GM23248 (cell line): ENCODE measurements at regions not wholly inside any gene's neighbourhood (a gene's known extent, or its start where the extent isn't known, plus 50 kb on each side); places are given as distances from the start of the nearest gene placed in this dataset.

Source experiments
- DNase-seq: peaks from one replicate; pipeline ENCODE4 v3.0.0-alpha.2; 2015
- H2AFZ ChIP-seq: fragments of 200-600 bp; sonication (generic); 2 replicates; pipeline ENCODE4 v1.6.1; 2016; ENCODE audit warnings: antibody characterized with exemption
- H3F3A ChIP-seq: fragments of 200-600 bp; sonication (generic); 2 replicates; pipeline ENCODE4 v1.6.1; 2016; ENCODE audit warnings: mild to moderate bottlenecking, antibody characterized with exemption, mixed run types; ENCODE audit not compliant: insufficient read depth
- H3K27ac ChIP-seq: fragments of 200-600 bp; sonication (generic); 2 replicates; pipeline ENCODE4 v1.5.1; 2016; ENCODE audit warnings: mild to moderate bottlenecking
- H3K27me3 ChIP-seq: fragments of 200-600 bp; sonication (generic); replicated peaks from 2 replicates; pipeline ENCODE4 v1.6.1; 2016; ENCODE audit warnings: mild to moderate bottlenecking; ENCODE audit not compliant: insufficient read depth
- H3K36me3 ChIP-seq: fragments of 200-600 bp; sonication (generic); 2 replicates; pipeline ENCODE4 v1.6.1; 2016; ENCODE audit warnings: low read depth, mild to moderate bottlenecking
- H3K4me1 ChIP-seq: fragments of 200-600 bp; sonication (generic); 2 replicates; pipeline ENCODE4 v1.6.1; 2016; ENCODE audit warnings: mild to moderate bottlenecking; ENCODE audit not compliant: insufficient read depth
- H3K4me2 ChIP-seq: fragments of 200-600 bp; sonication (generic); one replicate; pipeline ENCODE4 v1.6.1; 2016; ENCODE audit warnings: mild to moderate bottlenecking; ENCODE audit not compliant: unreplicated experiment
- H3K4me3 ChIP-seq: fragments of 200-600 bp; sonication (generic); 2 replicates; pipeline ENCODE4 v1.5.1; 2016; ENCODE audit warnings: mild to moderate bottlenecking
- H3K79me2 ChIP-seq: fragments of 200-600 bp; sonication (generic); 2 replicates; pipeline ENCODE4 v1.6.1; 2016; ENCODE audit warnings: mild to moderate bottlenecking; ENCODE audit not compliant: insufficient read depth
- H3K9ac ChIP-seq: fragments of 200-600 bp; sonication (generic); 2 replicates; pipeline ENCODE4 v1.6.1; 2016; ENCODE audit warnings: mild to moderate bottlenecking
- H3K9me2 ChIP-seq: fragments of 200-600 bp; sonication (generic); 2 replicates; pipeline ENCODE4 v1.6.1; 2016; ENCODE audit warnings: mixed run types, mild to moderate bottlenecking, moderate library complexity; ENCODE audit not compliant: insufficient read depth
- H3K9me3 ChIP-seq: fragments of 200-600 bp; sonication (generic); one replicate; pipeline ENCODE4 v1.6.1; 2017; ENCODE audit warnings: low read depth
- H4K20me1 ChIP-seq: fragments of 200-600 bp; sonication (generic); 2 replicates; pipeline ENCODE4 v1.6.0; 2016; ENCODE audit not compliant: insufficient read depth
- EZH2 ChIP-seq: fragments of 200-600 bp; sonication (generic); IDR thresholded peaks from 2 replicates; pipeline ENCODE4 v1.6.1; 2018; ENCODE audit warnings: antibody characterized with exemption, mild to moderate bottlenecking; ENCODE audit not compliant: insufficient read depth, poor library complexity, severe bottlenecking
- EZH2phosphoT487 ChIP-seq: fragments of 200-600 bp; sonication (generic); IDR thresholded peaks from 2 replicates; pipeline ENCODE4 v1.6.1; 2018; ENCODE audit warnings: antibody characterized with exemption, moderate library complexity, mild to moderate bottlenecking, low read depth; ENCODE audit not compliant: insufficient read depth
- WGBS, 2 experiments: methylation state at CpG; one replicate each; pipeline ENCODE4 v1.1.6; 2015 to 2017; ENCODE audit warnings: low lambda C conversion rate in 2 of 2, low coverage in 1 of 2; ENCODE audit errors: missing lambda C conversion rate in 2 of 2; 5-methylcytosine and 5-hydroxymethylcytosine counted together
- in situ Hi-C: fragments of 300-500 bp; cut with MboI; formaldehyde crosslinking; loops from 2 replicates; pipeline ENCODE4 v1.15.0; 2020

DNA sequence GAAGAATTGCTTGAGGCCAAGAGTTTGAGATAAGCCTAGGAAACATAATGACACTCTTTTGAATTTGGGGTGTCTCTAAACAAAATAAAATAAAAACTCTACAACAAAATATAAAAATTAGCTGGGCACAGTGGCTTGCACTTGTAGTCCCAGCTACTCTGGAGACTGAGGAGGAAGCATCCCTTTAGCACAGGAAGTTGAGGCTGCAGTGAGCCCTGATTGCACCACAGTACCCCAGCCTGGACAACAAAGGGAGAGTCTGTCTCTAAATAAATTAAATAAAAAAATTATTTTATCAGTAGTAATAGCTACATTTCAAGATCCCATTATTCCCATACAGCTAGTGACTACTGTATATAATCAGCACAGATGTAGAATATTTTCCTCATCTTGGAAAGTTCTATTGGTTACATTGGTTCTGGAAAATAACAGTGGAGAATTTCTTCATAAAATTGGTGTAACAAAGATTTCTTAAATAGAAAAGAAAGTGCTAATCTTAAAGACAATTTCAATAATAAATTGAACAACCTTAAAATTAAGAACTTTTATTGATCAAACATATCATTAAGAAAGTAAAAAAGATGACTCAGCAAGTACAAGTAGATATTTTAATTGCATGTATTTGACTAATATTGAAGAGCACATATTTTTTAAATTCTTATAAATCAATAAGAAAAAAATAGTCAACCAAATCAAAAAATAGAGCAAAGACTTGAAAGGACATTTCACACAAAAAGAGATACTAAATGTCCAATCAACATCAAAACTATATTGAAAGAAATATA lies 90.4 kb upstream of the KYNU start:
- H3F3A ChIP-seq: no peaks in the 10 kb centered on the region
- no peaks in the 10 kb centered on the region for H3K4me1 ChIP-seq
- H3K27me3 ChIP-seq: no peaks in the 10 kb centered on the region
- H3K9me2 ChIP-seq: no peaks in the 10 kb centered on the region
- H3K79me2 ChIP-seq: no peaks in the 10 kb centered on the region
- H3K27ac ChIP-seq: no peak overlapping the region
- no peaks in the 10 kb centered on the region for H4K20me1 ChIP-seq
- TF ChIP-seq EZH2phosphoT487 (no peak), EZH2 (no peak)
- no peak overlapping the region for H3K4me3 ChIP-seq
- no peak overlapping the region for H3K4me2 ChIP-seq
- no peak overlapping the region for H3K9ac ChIP-seq
- no peaks in the 10 kb centered on the region for H3K9me3 ChIP-seq
- no peak overlapping the region for H2AFZ ChIP-seq
- DNase-seq: no peak
- H3K36me3 ChIP-seq: no peaks in the 10 kb centered on the region
- in situ Hi-C loops: no loop called here

DNA sequence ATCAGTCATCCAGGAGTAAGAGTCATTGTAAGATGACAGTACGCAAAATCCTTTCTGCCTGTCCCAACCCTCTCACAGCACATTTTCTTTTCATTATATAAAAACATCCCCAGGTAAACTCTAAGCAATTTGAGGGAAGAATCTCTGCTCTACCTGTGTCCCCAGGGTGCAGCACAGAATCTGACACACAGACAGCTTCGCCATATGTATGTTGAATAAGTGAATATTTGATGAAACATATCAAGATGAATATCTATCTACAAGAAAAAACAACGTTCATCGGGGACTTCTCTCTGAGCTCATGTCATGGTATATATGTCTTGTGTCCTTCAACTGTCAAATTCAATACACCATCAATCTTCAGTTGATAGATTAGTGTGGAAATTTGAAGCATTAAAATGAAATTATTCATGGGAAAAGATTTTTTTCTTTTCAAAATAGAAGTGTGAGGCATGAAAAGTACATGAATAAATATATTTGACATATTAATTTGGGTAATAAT lies 94.5 kb upstream of the KYNU start:
- Histone ChIP-seq H4K20me1 (no peaks in the 10 kb centered on the region), H2AFZ (no peak overlapping the region), H3K36me3 (no peaks in the 10 kb centered on the region), H3K4me1 (no peaks in the 10 kb centered on the region), H3K4me2 (no peak overlapping the region), H3F3A (no peaks in the 10 kb centered on the region), H3K4me3 (no peak overlapping the region), H3K27ac (no peak overlapping the region), H3K27me3 (no peaks in the 10 kb centered on the region), H3K9ac (no peak overlapping the region), H3K79me2 (no peaks in the 10 kb centered on the region), H3K9me3 (no peaks in the 10 kb centered on the region), H3K9me2 (no peaks in the 10 kb centered on the region)
- TF ChIP-seq EZH2: no peak
- TF ChIP-seq EZH2phosphoT487: no peak
- 60 to 61% methylated on average over 4 of the region's 4 CpGs for WGBS, 2 experiments
- in situ Hi-C loops: no loop called here
- no peak for DNase-seq

DNA sequence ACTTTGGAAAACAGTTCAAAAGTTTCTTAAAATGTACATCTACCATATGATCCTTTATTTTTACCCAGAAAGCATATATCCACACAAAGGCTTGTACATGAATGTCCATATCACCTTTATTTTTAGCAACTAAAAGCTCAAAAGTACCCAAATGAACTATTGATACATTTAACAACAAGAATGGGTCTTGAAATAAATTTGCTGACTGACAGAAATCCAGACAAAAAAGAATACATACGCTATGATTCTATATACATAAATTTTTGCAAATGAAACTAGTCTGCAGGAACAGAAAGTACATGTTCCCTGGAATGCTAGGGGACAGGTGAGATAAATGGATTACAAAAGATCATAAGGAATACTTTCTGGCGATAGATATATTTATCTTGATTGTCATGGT lies 96.3 kb upstream of the KYNU start:
- Histone ChIP-seq H3K36me3 (no peaks in the 10 kb centered on the region), H3K79me2 (no peaks in the 10 kb centered on the region), H3K9me2 (no peaks in the 10 kb centered on the region), H2AFZ (no peak overlapping the region), H3K27ac (no peak overlapping the region), H3K27me3 (no peaks in the 10 kb centered on the region), H4K20me1 (no peaks in the 10 kb centered on the region), H3K9ac (no peak overlapping the region), H3K4me2 (no peak overlapping the region), H3K9me3 (no peaks in the 10 kb centered on the region), H3F3A (no peaks in the 10 kb centered on the region), H3K4me1 (no peaks in the 10 kb centered on the region), H3K4me3 (no peak overlapping the region)
- TF ChIP-seq EZH2 (no peak), EZH2phosphoT487 (no peak)
- 18 to 35% methylated on average over 2 of the region's 2 CpGs for WGBS, 2 experiments
- in situ Hi-C loops: no loop called here
- no peak for DNase-seq

DNA sequence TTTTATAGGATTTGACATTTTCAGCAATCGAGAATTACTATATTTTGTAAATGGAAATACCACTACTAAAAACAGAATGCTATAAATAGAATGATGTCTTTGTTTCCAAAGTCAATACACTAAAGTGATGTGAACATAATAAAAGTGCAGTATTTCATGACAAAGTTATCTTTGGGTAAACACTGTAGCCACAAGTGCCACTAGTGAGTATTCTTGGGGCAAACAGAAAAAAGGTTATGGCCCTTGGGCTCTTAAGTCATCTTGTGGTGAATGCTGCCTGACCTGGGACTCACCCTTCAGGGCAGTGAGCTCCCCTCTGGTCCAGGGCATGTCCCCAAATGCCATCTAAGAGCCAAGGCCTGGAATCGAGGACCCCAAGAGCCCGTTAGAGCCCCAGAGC lies 99.2 kb upstream of the KYNU start:
- H3K4me1 ChIP-seq: no peaks in the 10 kb centered on the region
- in situ Hi-C loops: no loop called here
- DNase-seq: no peak

More for the DNA sequence above, 99.2 kb upstream of the KYNU start:
- Histone ChIP-seq H3K4me3 (no peak overlapping the region), H3K9ac (no peak overlapping the region), H2AFZ (no peak overlapping the region), H4K20me1 (no peaks in the 10 kb centered on the region), H3K9me2 (no peaks in the 10 kb centered on the region), H3K27ac (no peak overlapping the region), H3K79me2 (no peaks in the 10 kb centered on the region), H3F3A (no peaks in the 10 kb centered on the region), H3K4me2 (no peak overlapping the region), H3K9me3 (no peaks in the 10 kb centered on the region), H3K36me3 (no peaks in the 10 kb centered on the region), H3K27me3 (no peaks in the 10 kb centered on the region)
- WGBS, 2 experiments: 4 to 7% methylated on average over 3 of the region's 3 CpGs
- TF ChIP-seq EZH2phosphoT487: no peak
- TF ChIP-seq EZH2: no peak
